MM.1S (cell line): ENCODE measurements at regions not wholly inside any gene's neighbourhood (a gene's known extent, or its start where the extent isn't known, plus 50 kb on each side); places are given as distances from the start of the nearest gene placed in this dataset.

Experiments
- EZH2phosphoT487 ChIP-seq: fragments of 300-600 bp; sonication (generic); IDR thresholded peaks from 2 replicates; pipeline ENCODE4 v1.6.1; 2018; ENCODE audit warnings: antibody characterized with exemption, low read length
- TF ChIP-seq, protein P1 (sequence below): fragments of 300-600 bp; sonication (generic); IDR thresholded peaks from 2 replicates; pipeline ENCODE4 v1.5.1; 2016; ENCODE audit warnings: antibody characterized with exemption, low read length, mixed read lengths

DNA sequence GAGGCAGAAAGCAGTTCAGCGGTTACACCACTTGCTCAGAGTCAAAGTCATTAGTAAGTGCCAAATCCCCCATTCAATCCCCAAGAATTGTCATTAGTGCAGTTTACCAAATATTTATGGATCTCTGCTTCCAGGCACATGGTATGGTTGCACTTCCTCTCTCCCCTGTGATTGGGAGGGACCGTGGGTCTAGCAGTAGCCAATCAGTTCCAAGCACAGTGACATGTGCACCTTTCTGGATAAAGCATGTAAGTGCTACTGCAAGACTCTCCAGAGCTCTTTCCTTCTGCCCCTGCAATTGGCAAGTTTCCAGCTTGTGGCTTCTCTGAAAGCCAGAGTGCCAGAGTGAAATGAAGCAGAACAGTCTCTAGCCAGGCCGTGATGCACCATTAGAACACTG is 85.3 kb upstream of the FLRT2 start:
- TF ChIP-seq, protein P1, sequence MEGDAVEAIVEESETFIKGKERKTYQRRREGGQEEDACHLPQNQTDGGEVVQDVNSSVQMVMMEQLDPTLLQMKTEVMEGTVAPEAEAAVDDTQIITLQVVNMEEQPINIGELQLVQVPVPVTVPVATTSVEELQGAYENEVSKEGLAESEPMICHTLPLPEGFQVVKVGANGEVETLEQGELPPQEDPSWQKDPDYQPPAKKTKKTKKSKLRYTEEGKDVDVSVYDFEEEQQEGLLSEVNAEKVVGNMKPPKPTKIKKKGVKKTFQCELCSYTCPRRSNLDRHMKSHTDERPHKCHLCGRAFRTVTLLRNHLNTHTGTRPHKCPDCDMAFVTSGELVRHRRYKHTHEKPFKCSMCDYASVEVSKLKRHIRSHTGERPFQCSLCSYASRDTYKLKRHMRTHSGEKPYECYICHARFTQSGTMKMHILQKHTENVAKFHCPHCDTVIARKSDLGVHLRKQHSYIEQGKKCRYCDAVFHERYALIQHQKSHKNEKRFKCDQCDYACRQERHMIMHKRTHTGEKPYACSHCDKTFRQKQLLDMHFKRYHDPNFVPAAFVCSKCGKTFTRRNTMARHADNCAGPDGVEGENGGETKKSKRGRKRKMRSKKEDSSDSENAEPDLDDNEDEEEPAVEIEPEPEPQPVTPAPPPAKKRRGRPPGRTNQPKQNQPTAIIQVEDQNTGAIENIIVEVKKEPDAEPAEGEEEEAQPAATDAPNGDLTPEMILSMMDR: no peak
- no peak for TF ChIP-seq EZH2phosphoT487
